ENCODE measurements at regions not wholly inside any gene's neighbourhood (a gene's known extent, or its start where the extent isn't known, plus 50 kb on each side); places are given as distances from the start of the nearest gene placed in this dataset.

DNA sequence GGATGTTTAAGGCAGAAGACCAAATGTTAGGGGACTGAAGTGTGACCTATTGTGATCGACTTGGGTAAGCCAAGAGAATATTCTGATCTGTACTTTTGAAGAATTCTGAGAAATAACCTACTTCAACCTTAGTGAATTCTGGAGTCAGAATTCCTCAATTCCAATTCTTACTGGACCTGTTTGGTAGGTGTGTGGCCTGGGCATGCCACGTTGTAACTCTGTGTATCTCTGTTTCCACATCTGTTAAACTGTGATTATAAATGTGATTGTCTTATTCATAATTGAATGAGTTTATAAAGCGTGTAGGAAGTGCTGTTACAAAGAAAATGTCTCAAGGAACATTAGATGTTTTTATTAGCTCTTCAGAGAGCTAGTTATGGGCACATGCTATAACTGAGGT is 64.5 kb downstream of the TUSC1 start:
- Mint-ChIP-seq H3K9me3 (no peaks in the 10 kb centered on the region), H3K4me1 (peaks cover 6% of the 10 kb centered on the region), H3K4me3 (no peak overlapping the region), H3K36me3 (no peaks in the 10 kb centered on the region), H3K27ac (no peak overlapping the region), H3K27me3 (ENCODE audit: low read depth) (no peaks in the 10 kb centered on the region)
- no peak for DNase-seq (ENCODE audit: low spot score in 2 of 2, unreplicated experiment in 2 of 2)
- TF ChIP-seq, protein P1, sequence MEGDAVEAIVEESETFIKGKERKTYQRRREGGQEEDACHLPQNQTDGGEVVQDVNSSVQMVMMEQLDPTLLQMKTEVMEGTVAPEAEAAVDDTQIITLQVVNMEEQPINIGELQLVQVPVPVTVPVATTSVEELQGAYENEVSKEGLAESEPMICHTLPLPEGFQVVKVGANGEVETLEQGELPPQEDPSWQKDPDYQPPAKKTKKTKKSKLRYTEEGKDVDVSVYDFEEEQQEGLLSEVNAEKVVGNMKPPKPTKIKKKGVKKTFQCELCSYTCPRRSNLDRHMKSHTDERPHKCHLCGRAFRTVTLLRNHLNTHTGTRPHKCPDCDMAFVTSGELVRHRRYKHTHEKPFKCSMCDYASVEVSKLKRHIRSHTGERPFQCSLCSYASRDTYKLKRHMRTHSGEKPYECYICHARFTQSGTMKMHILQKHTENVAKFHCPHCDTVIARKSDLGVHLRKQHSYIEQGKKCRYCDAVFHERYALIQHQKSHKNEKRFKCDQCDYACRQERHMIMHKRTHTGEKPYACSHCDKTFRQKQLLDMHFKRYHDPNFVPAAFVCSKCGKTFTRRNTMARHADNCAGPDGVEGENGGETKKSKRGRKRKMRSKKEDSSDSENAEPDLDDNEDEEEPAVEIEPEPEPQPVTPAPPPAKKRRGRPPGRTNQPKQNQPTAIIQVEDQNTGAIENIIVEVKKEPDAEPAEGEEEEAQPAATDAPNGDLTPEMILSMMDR (IDR thresholded peaks at IDR 0.05; ENCODE audit: unreplicated experiment), result no peak

DNA sequence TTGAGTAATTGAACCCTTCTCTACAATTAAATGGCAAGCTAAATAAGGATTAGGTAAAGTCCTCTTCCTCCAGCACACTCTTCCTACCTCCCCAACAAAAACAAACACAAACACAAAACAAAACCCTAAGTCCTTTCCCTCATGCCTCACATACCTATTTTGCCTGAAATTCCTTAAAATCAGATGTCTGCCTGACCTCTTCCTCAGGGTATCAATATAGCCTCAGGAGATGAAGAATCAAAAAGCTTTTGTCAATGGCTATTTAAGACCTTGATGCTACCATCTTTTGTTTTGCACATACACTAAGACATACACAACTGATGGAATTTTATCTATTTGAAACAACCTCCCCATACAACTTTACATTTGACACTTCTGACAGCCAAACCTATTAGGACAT is 75.1 kb downstream of the TUSC1 start:
- no peaks in the 10 kb centered on the region for H3K36me3 Mint-ChIP-seq
- H3K27me3 Mint-ChIP-seq (ENCODE audit: low read depth), result no peaks in the 10 kb centered on the region
- no peaks in the 10 kb centered on the region for H3K9me3 Mint-ChIP-seq
- no peak overlapping the region for H3K4me3 Mint-ChIP-seq
- TF ChIP-seq, protein P1 (IDR thresholded peaks at IDR 0.05; ENCODE audit: unreplicated experiment), result no peak
- H3K4me1 Mint-ChIP-seq, result peaks cover 21% of the 10 kb centered on the region
- no peak for DNase-seq (ENCODE audit: low spot score in 2 of 2, unreplicated experiment in 2 of 2)
- H3K27ac Mint-ChIP-seq, result no peak overlapping the region

DNA sequence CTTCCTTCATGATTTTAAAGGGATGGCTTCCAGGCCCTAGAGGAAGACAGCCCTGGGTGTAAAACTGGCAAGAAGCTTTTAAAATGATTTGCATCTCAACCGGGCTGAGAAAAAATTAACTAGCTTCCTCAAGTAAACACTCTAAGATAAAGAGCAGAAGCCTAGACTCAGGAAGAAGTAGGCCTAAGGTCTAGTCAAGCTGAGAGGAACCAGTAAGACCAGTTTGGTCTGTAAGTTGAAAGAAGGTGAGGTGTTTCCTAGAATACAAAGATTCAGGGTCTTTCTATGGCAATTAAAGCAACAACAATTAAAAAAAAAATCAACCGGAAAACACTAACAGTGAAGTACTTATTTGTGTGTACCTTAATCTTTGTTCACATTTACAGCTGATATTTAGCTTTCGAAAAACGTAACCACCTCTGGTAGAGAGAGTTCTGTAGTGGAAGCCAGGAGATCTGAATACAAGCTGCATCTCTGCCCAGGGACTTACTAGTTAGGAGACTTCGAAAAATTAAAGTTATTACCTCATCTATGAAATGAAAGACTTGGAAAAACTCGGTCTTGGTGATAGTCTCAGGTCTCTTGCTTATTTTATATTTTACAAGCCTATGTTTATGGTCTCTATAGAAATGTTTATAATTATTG is 75.7 kb downstream of the TUSC1 start:
- no peak for DNase-seq (ENCODE audit: low spot score in 2 of 2, unreplicated experiment in 2 of 2)
- H3K4me3 Mint-ChIP-seq, result no peak overlapping the region
- TF ChIP-seq, protein P1 (IDR thresholded peaks at IDR 0.05; ENCODE audit: unreplicated experiment), result no peak
- H3K27ac Mint-ChIP-seq, result no peak overlapping the region
- peaks cover 21% of the 10 kb centered on the region for H3K4me1 Mint-ChIP-seq
- no peaks in the 10 kb centered on the region for H3K27me3 Mint-ChIP-seq (ENCODE audit: low read depth)
- no peaks in the 10 kb centered on the region for H3K36me3 Mint-ChIP-seq
- H3K9me3 Mint-ChIP-seq, result no peaks in the 10 kb centered on the region

DNA sequence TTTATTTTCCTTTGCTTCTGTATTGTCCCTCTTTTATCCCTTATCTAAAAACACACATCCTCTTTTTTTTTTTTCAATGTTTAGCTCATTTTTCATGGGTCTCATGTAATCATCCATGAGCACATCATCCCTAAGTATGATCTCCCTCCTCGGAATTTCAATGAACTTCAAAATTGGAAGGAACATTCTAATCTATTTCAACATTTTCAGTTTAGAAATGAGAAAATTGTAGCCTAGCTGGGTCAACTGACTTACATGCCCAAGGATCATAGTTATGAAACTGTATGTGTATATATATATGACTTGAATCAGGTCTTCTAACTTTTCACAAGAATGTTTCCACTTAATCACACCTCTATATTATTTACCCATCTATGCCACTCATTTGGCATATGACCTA is 77.7 kb downstream of the TUSC1 start:
- peaks cover 6% of the 10 kb centered on the region for H3K9me3 Mint-ChIP-seq
- no peak overlapping the region for H3K4me3 Mint-ChIP-seq
- no peak overlapping the region for H3K27ac Mint-ChIP-seq
- no peaks in the 10 kb centered on the region for H3K27me3 Mint-ChIP-seq (ENCODE audit: low read depth)
- H3K36me3 Mint-ChIP-seq, result no peaks in the 10 kb centered on the region
- peaks cover 21% of the 10 kb centered on the region for H3K4me1 Mint-ChIP-seq
- TF ChIP-seq, protein P1 (IDR thresholded peaks at IDR 0.05; ENCODE audit: unreplicated experiment), result no peak
- no peak for DNase-seq (ENCODE audit: low spot score in 2 of 2, unreplicated experiment in 2 of 2)

DNA sequence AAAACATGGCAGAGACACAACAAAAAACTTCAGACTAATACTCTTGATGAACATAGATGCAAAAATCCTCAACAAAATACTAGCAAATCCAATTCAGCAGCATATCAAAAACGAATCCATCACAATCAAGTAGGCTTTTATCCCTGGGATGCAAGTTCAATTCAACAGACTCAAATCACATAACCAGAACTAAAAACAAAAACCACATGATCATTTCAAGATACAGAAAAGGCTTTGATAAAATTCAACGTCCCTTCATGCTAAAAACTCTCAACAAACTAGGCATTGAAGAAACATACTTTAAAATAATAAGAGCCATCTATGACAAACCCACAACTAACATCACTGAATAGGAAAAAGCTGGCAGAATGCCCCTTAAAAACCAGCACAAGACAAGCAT is 93.6 kb downstream of the TUSC1 start:
- H3K4me1 Mint-ChIP-seq, result no peaks in the 10 kb centered on the region
- H3K27ac Mint-ChIP-seq, result no peak overlapping the region
- H3K9me3 Mint-ChIP-seq, result peaks cover 14% of the 10 kb centered on the region
- H3K4me3 Mint-ChIP-seq, result no peak overlapping the region
- H3K27me3 Mint-ChIP-seq (ENCODE audit: low read depth), result no peaks in the 10 kb centered on the region
- H3K36me3 Mint-ChIP-seq, result no peaks in the 10 kb centered on the region
- no peak for DNase-seq (ENCODE audit: low spot score in 2 of 2, unreplicated experiment in 2 of 2)
- TF ChIP-seq, protein P1 (IDR thresholded peaks at IDR 0.05; ENCODE audit: unreplicated experiment), result no peak

DNA sequence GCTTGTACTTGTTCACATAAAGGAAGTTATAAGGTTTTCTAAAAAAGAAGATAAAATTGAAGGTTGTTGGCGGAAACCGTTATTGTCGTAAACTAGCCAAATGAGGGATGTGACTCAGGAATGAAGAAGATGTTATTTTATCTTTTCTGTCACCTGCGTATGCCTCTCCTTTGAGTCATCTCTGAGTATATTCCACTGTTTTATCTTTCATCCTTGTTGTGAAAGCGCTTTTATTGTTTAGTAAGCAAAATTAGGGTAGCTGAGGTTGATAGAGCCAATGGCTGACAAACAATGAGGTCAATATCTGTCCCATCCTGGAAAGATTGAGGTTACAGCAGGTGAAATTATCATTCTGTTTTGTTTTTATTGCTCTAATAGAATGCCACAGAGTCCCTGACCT is 105.0 kb downstream of the TUSC1 start:
- no peak for DNase-seq (ENCODE audit: low spot score in 2 of 2, unreplicated experiment in 2 of 2)
- no peaks in the 10 kb centered on the region for H3K27me3 Mint-ChIP-seq (ENCODE audit: low read depth)
- TF ChIP-seq, protein P1 (IDR thresholded peaks at IDR 0.05; ENCODE audit: unreplicated experiment), result no peak
- no peak overlapping the region for H3K4me3 Mint-ChIP-seq
- H3K36me3 Mint-ChIP-seq, result no peaks in the 10 kb centered on the region
- no peaks in the 10 kb centered on the region for H3K9me3 Mint-ChIP-seq
- H3K4me1 Mint-ChIP-seq, result no peaks in the 10 kb centered on the region
- H3K27ac Mint-ChIP-seq, result no peak overlapping the region

Measured in mesothelial cell of epicardium (in vitro differentiated cells).